ENCODE measurements at regions not wholly inside any gene's neighbourhood (a gene's known extent, or its start where the extent isn't known, plus 50 kb on each side); places are given as distances from the start of the nearest gene placed in this dataset.

- FAIRE-seq: no peak
Measured at GRCh38 chr3:55172913-55173312, 245.1 kb upstream of the LRTM1 start.

GRCh38 chr3:55170444-55170843 is 242.6 kb upstream of the LRTM1 start:
- no peak for FAIRE-seq

GRCh38 chr3:55169608-55170072 is 241.8 kb upstream of the LRTM1 start:
- FAIRE-seq: no peak

- FAIRE-seq: no peak
Measured at GRCh38 chr3:55169161-55169560, 241.3 kb upstream of the LRTM1 start.

GRCh38 chr3:55167586-55168317 is 239.9 kb upstream of the LRTM1 start:
- no peak for FAIRE-seq

GRCh38 chr3:55166576-55167555 is 239.0 kb upstream of the LRTM1 start:
- FAIRE-seq: no peak

- no peak for FAIRE-seq
Measured at GRCh38 chr3:55165704-55166405, 238.0 kb upstream of the LRTM1 start.

- FAIRE-seq: no peak
Measured at GRCh38 chr3:55165278-55165677, 237.4 kb upstream of the LRTM1 start.

- FAIRE-seq: no peak
Measured at GRCh38 chr3:55164876-55165275, 237.0 kb upstream of the LRTM1 start.

GRCh38 chr3:55164191-55164590 is 236.3 kb upstream of the LRTM1 start:
- no peak for FAIRE-seq

GRCh38 chr3:55163421-55163820 is 235.6 kb upstream of the LRTM1 start:
- no peak for FAIRE-seq

GRCh38 chr3:55162031-55162795 is 234.4 kb upstream of the LRTM1 start:
- no peak for FAIRE-seq

- FAIRE-seq: no peak
Measured at GRCh38 chr3:55161231-55161630, 233.4 kb upstream of the LRTM1 start.

GRCh38 chr3:55160241-55160983 is 232.6 kb upstream of the LRTM1 start:
- no peak for FAIRE-seq

- FAIRE-seq: no peak
Measured at GRCh38 chr3:55159711-55160110, 231.9 kb upstream of the LRTM1 start.

- FAIRE-seq: no peak
Measured at GRCh38 chr3:55159016-55159415, 231.2 kb upstream of the LRTM1 start.

GRCh38 chr3:55158345-55158744 is 230.5 kb upstream of the LRTM1 start:
- no peak for FAIRE-seq

GRCh38 chr3:55157731-55158130 is 229.9 kb upstream of the LRTM1 start:
- no peak for FAIRE-seq

- FAIRE-seq: no peak
Measured at GRCh38 chr3:55156851-55157650, 229.2 kb upstream of the LRTM1 start.

- no peak for FAIRE-seq
Measured at GRCh38 chr3:55147856-55148720, 220.2 kb upstream of the LRTM1 start.

Measured in colon (tissue), 2 donors.